ENCODE measurements at regions not wholly inside any gene's neighbourhood (a gene's known extent, or its start where the extent isn't known, plus 50 kb on each side); places are given as distances from the start of the nearest gene placed in this dataset.

DNA sequence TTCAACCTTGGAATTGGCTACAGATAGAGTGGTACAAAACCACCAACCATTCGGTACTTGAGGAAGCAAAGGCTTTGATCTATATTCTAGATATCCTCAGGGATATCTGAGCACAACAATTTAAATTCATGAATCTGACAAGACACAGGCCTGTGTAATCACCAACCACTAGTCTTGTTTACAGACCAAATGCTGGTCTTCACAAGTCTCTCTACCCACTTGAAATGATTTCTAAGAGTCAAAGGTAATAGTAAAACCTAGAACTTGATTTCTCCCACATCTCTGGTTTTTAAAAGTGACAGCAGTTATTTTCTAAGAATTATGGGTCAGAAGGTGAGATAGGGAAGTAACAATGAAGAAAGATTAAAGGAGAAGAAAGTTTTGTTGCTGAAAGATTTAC is 613.7 kb upstream of the ACVR2A start:
- peaks cover 6 to 12% of the 10 kb centered on the region in 2 experiments for H3K4me1 Mint-ChIP-seq
- TF ChIP-seq, protein P1, sequence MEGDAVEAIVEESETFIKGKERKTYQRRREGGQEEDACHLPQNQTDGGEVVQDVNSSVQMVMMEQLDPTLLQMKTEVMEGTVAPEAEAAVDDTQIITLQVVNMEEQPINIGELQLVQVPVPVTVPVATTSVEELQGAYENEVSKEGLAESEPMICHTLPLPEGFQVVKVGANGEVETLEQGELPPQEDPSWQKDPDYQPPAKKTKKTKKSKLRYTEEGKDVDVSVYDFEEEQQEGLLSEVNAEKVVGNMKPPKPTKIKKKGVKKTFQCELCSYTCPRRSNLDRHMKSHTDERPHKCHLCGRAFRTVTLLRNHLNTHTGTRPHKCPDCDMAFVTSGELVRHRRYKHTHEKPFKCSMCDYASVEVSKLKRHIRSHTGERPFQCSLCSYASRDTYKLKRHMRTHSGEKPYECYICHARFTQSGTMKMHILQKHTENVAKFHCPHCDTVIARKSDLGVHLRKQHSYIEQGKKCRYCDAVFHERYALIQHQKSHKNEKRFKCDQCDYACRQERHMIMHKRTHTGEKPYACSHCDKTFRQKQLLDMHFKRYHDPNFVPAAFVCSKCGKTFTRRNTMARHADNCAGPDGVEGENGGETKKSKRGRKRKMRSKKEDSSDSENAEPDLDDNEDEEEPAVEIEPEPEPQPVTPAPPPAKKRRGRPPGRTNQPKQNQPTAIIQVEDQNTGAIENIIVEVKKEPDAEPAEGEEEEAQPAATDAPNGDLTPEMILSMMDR (conservative IDR thresholded peaks at IDR 0.05): no peak
- WGBS (ENCODE audit: extremely low coverage, insufficient read length, low lambda C conversion rate): no CpG with 5 or more reads among the region's 1 CpG

More for the DNA sequence above, 613.7 kb upstream of the ACVR2A start:
- Mint-ChIP-seq H3K9me3 (no peaks in the 10 kb centered on the region; a peak in 1 of 5 replicates), H3K27ac (no peak overlapping the region), H3K4me3 (no peak overlapping the region), H3K36me3 (ENCODE audit: insufficient read depth in 1 of 3, low read depth in 3 of 3) (0 out of 7 replicates have a peak, but pooled peaks cover 0 to 5% (median 0%) of the 10 kb centered on the region in 3 experiments), H3K27me3 (ENCODE audit: low read depth) (no peaks in the 10 kb centered on the region)
- no peak overlapping the region for H3K23ac ChIP-seq (ENCODE audit: insufficient read length, low read depth, low read length)
- H3K79me1 ChIP-seq (ENCODE audit: insufficient read depth, low read depth, low read length, poor library complexity, severe bottlenecking): no peaks in the 10 kb centered on the region
- no peak overlapping the region for H3K18ac ChIP-seq (ENCODE audit: insufficient read length, low read depth, low read length)
- H2BK12ac ChIP-seq (ENCODE audit: insufficient read length, low read depth, low read length): no peak overlapping the region
- H4K8ac ChIP-seq (replicated peaks; ENCODE audit: insufficient read length, low read depth, low read length): no peak overlapping the region
- H3K27ac ChIP-seq (ENCODE audit: insufficient read length, low read depth, low read length): no peak overlapping the region
- H3K14ac ChIP-seq (ENCODE audit: insufficient read depth, low read length): no peak overlapping the region
- no peak overlapping the region for H3K9ac ChIP-seq (ENCODE audit: extremely low read depth, insufficient read length, low read length)
- no peaks in the 10 kb centered on the region for H4K20me1 ChIP-seq (ENCODE audit: control insufficient read depth, insufficient read depth, insufficient read length)
- no peaks in the 10 kb centered on the region for H3K79me2 ChIP-seq (ENCODE audit: insufficient read depth, low read length)
- no peak overlapping the region for H2BK5ac ChIP-seq (ENCODE audit: insufficient read length, low read length)
- H2AFZ ChIP-seq (ENCODE audit: low read length): no peak overlapping the region
- no peak overlapping the region for H2AK5ac ChIP-seq (ENCODE audit: insufficient read length, low read length)
- no peak overlapping the region for H2BK15ac ChIP-seq (ENCODE audit: low read depth, low read length)
- no peak overlapping the region for H2BK20ac ChIP-seq (ENCODE audit: low read depth, low read length, poor library complexity, severe bottlenecking)
- no peaks in the 10 kb centered on the region for H3K23me2 ChIP-seq (ENCODE audit: insufficient read length, low read depth, low read length, poor library complexity, severe bottlenecking)
- no peak overlapping the region for H4K91ac ChIP-seq (ENCODE audit: insufficient read length, low read depth, low read length)
- H2BK120ac ChIP-seq (ENCODE audit: low read depth, low read length, poor library complexity, severe bottlenecking): no peak overlapping the region
- H3K4me2 ChIP-seq (ENCODE audit: insufficient read depth, insufficient read length, low read length): no peak overlapping the region
- H3K4ac ChIP-seq (ENCODE audit: low read depth, low read length): no peak overlapping the region
- no peak overlapping the region for H3T11ph ChIP-seq (ENCODE audit: low read length)
- H3K4me1 ChIP-seq (ENCODE audit: insufficient read depth, low read length): no peaks in the 10 kb centered on the region
- H4K5ac ChIP-seq (ENCODE audit: insufficient read length, low read depth, low read length): no peak overlapping the region
- no peaks in the 10 kb centered on the region for H3K27me3 ChIP-seq (ENCODE audit: insufficient read depth, low read length)
- H3K9me3 ChIP-seq (ENCODE audit: control insufficient read depth, low read depth, low read length): no peaks in the 10 kb centered on the region
- DNase-seq: no peak
- H3K56ac ChIP-seq (ENCODE audit: insufficient read length, low read depth, low read length): no peak overlapping the region
